ENCODE measurements at regions not wholly inside any gene's neighbourhood (a gene's known extent, or its start where the extent isn't known, plus 50 kb on each side); places are given as distances from the start of the nearest gene placed in this dataset.

DNA sequence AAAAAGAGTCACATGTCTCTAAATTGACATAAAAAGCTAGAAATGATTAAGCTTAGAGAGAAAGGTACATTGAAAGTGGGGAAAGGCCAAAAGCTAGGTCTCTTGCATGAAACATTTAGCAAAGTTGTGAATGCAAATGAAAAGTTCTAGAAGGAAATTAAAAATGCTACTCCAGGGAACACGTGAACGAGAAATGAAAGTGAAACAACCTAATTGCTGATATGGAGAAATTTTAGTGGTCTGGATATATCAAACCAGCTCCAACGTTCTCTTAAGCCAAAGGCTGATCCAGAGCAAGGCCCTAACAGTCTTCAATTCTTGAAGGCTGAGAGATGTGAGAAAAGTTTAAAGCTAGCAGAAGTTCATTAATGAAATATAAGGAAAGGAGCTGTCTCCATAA lies 419.8 kb downstream of the SLITRK6 start:
- Histone ChIP-seq H3K4me2 (ENCODE audit: low read length) (peak overlapping the region; percentile 72), H3K9me2 (ENCODE audit: low read depth, low read length) (no peaks in the 10 kb centered on the region), H3K9me3 (ENCODE audit: low read length) (no peaks in the 10 kb centered on the region), H3K36me3 (ENCODE audit: insufficient read depth, low read length) (no peaks in the 10 kb centered on the region), H3K4me3 (ENCODE audit: low read depth, low read length, poor library complexity, severe bottlenecking) (peak overlapping the region; percentile 40), H3K79me2 (ENCODE audit: insufficient read depth, low read length) (no peaks in the 10 kb centered on the region), H3K27me3 (ENCODE audit: insufficient read depth, low read length) (no peaks in the 10 kb centered on the region), H3F3A (ENCODE audit: insufficient read depth, low read length) (no peaks in the 10 kb centered on the region), H3K27ac (ENCODE audit: low read depth, low read length, poor library complexity, severe bottlenecking) (peak overlapping the region; percentile 54), H2AFZ (ENCODE audit: low read length) (peak overlapping the region; percentile 38), H4K20me1 (ENCODE audit: insufficient read depth, low read length) (no peaks in the 10 kb centered on the region), H3K9ac (ENCODE audit: low read length) (peak overlapping the region; percentile 33; the same call in 1 of the 2 replicates), H3K4me1 (ENCODE audit: insufficient read depth, low read length, severe bottlenecking) (peaks cover 62% of the 10 kb centered on the region)
- TF ChIP-seq, protein P1, sequence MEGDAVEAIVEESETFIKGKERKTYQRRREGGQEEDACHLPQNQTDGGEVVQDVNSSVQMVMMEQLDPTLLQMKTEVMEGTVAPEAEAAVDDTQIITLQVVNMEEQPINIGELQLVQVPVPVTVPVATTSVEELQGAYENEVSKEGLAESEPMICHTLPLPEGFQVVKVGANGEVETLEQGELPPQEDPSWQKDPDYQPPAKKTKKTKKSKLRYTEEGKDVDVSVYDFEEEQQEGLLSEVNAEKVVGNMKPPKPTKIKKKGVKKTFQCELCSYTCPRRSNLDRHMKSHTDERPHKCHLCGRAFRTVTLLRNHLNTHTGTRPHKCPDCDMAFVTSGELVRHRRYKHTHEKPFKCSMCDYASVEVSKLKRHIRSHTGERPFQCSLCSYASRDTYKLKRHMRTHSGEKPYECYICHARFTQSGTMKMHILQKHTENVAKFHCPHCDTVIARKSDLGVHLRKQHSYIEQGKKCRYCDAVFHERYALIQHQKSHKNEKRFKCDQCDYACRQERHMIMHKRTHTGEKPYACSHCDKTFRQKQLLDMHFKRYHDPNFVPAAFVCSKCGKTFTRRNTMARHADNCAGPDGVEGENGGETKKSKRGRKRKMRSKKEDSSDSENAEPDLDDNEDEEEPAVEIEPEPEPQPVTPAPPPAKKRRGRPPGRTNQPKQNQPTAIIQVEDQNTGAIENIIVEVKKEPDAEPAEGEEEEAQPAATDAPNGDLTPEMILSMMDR (IDR thresholded peaks at IDR 0.05; ENCODE audit: low read length), result no peak
- no peak for TF ChIP-seq EZH2 (IDR thresholded peaks at IDR 0.05; ENCODE audit: borderline replicate concordance, low read length)

DNA sequence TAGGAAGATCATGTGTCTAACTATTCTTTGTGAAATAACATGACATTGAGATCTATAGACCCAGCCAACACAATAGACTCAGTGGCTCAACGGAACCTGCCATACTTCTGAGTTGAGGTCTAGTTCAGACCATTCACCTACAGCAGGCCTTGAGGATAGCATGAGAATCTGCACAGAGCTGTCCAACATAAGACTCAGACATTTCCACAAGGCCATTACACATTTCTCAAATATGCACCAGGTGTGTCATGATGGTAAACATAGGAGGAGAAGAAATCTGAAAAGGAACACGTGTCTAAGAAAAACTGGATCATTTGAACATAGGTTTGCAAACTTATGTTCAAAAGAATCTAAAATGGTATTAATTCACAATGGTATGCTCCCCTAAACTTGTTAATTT lies 421.4 kb downstream of the SLITRK6 start:
- Histone ChIP-seq H2AFZ (ENCODE audit: low read length) (no peak overlapping the region), H3K9me3 (ENCODE audit: low read length) (no peaks in the 10 kb centered on the region), H3K4me3 (ENCODE audit: low read depth, low read length, poor library complexity, severe bottlenecking) (no peak overlapping the region), H3K9ac (ENCODE audit: low read length) (no peak overlapping the region), H3K4me1 (ENCODE audit: insufficient read depth, low read length, severe bottlenecking) (peaks cover 53% of the 10 kb centered on the region), H3K27ac (ENCODE audit: low read depth, low read length, poor library complexity, severe bottlenecking) (no peak overlapping the region), H3K79me2 (ENCODE audit: insufficient read depth, low read length) (no peaks in the 10 kb centered on the region), H3K9me2 (ENCODE audit: low read depth, low read length) (no peaks in the 10 kb centered on the region), H3F3A (ENCODE audit: insufficient read depth, low read length) (no peaks in the 10 kb centered on the region), H3K27me3 (ENCODE audit: insufficient read depth, low read length) (no peaks in the 10 kb centered on the region), H3K36me3 (ENCODE audit: insufficient read depth, low read length) (no peaks in the 10 kb centered on the region), H4K20me1 (ENCODE audit: insufficient read depth, low read length) (no peaks in the 10 kb centered on the region), H3K4me2 (ENCODE audit: low read length) (no peak overlapping the region)
- TF ChIP-seq, protein P1 (IDR thresholded peaks at IDR 0.05; ENCODE audit: low read length), result no peak
- no peak for TF ChIP-seq EZH2 (IDR thresholded peaks at IDR 0.05; ENCODE audit: borderline replicate concordance, low read length)

DNA sequence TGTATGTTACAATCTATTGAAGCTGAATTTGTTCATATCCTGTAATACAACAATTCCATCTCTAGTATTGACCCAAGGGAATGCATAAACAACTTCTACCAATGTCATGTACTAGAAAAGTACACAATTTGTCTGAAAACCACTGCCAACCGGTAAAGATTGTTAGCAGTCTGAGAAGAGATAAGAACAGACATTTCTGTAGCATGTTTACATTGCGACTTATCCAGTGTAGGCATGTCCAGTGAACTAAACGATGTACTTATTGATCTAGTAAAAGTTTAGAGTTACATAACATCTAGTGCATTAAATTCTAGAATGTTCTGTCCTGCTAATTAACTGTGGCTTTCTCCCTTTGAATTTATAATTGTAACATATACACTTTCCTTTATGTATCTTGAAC lies 425.9 kb downstream of the SLITRK6 start:
- no peak overlapping the region; the same call in 1 of the 2 replicates for H2AFZ ChIP-seq (ENCODE audit: low read length)
- H3K27me3 ChIP-seq (ENCODE audit: insufficient read depth, low read length), result no peaks in the 10 kb centered on the region
- no peak overlapping the region for H3K4me3 ChIP-seq (ENCODE audit: low read depth, low read length, poor library complexity, severe bottlenecking)
- H4K20me1 ChIP-seq (ENCODE audit: insufficient read depth, low read length), result no peaks in the 10 kb centered on the region
- no peak overlapping the region for H3K4me2 ChIP-seq (ENCODE audit: low read length)
- H3K79me2 ChIP-seq (ENCODE audit: insufficient read depth, low read length), result no peaks in the 10 kb centered on the region
- H3K9me3 ChIP-seq (ENCODE audit: low read length), result no peaks in the 10 kb centered on the region
- no peaks in the 10 kb centered on the region for H3K9me2 ChIP-seq (ENCODE audit: low read depth, low read length)
- H3K9ac ChIP-seq (ENCODE audit: low read length), result no peak overlapping the region
- H3K4me1 ChIP-seq (ENCODE audit: insufficient read depth, low read length, severe bottlenecking), result peaks cover 18% of the 10 kb centered on the region
- no peaks in the 10 kb centered on the region for H3K36me3 ChIP-seq (ENCODE audit: insufficient read depth, low read length)
- no peak overlapping the region for H3K27ac ChIP-seq (ENCODE audit: low read depth, low read length, poor library complexity, severe bottlenecking)
- TF ChIP-seq, protein P1 (IDR thresholded peaks at IDR 0.05; ENCODE audit: low read length), result no peak
- TF ChIP-seq EZH2 (IDR thresholded peaks at IDR 0.05; ENCODE audit: borderline replicate concordance, low read length), result no peak
- no peaks in the 10 kb centered on the region for H3F3A ChIP-seq (ENCODE audit: insufficient read depth, low read length)
